Activated CD8-positive, alpha-beta memory T cell treated with anti-CD3 and anti-CD28 coated beads, Interleukin-2, amount 10 ng/mL, durations not matched to agents 7 days and 5 days (primary cell): ENCODE measurements at regions not wholly inside any gene's neighbourhood (a gene's known extent, or its start where the extent isn't known, plus 50 kb on each side); places are given as distances from the start of the nearest gene placed in this dataset.

Source experiments
- ATAC-seq: fragments of 150-1000 bp; cut with Tn5 transposase; one replicate; pipeline ENCODE4 v1.10.0; 2021; ENCODE audit warnings: moderate library complexity
- CTCF ChIA-PET: fragments of 350-600 bp; sonication (Branson Sonifier 250); formaldehyde crosslinking; loops from one replicate; lab custom pipeline; 2021; ENCODE audit warnings: antibody characterized with exemption; lab: Charles Lee
- DNase-seq: peaks from one replicate; pipeline ENCODE4 v3.0.0-alpha.2; 2020
- H3K27ac Mint-ChIP-seq: one replicate; pipeline ENCODE4 v1.8.0; 2021; ENCODE audit warnings: mild to moderate bottlenecking, mixed read lengths
- H3K27me3 Mint-ChIP-seq: one replicate; pipeline ENCODE4 v1.8.0; 2021; ENCODE audit warnings: mixed read lengths
- H3K36me3 Mint-ChIP-seq: one replicate; pipeline ENCODE4 v1.8.0; 2021; ENCODE audit warnings: mild to moderate bottlenecking, mixed read lengths
- H3K4me1 Mint-ChIP-seq: one replicate; pipeline ENCODE4 v1.8.0; 2021; ENCODE audit warnings: mixed read lengths
- H3K4me3 Mint-ChIP-seq: one replicate; pipeline ENCODE4 v1.8.0; 2021; ENCODE audit warnings: mild to moderate bottlenecking, moderate library complexity, mixed read lengths
- H3K9me3 Mint-ChIP-seq: one replicate; pipeline ENCODE4 v1.8.0; 2022; ENCODE audit warnings: low read depth, mixed read lengths

DNA sequence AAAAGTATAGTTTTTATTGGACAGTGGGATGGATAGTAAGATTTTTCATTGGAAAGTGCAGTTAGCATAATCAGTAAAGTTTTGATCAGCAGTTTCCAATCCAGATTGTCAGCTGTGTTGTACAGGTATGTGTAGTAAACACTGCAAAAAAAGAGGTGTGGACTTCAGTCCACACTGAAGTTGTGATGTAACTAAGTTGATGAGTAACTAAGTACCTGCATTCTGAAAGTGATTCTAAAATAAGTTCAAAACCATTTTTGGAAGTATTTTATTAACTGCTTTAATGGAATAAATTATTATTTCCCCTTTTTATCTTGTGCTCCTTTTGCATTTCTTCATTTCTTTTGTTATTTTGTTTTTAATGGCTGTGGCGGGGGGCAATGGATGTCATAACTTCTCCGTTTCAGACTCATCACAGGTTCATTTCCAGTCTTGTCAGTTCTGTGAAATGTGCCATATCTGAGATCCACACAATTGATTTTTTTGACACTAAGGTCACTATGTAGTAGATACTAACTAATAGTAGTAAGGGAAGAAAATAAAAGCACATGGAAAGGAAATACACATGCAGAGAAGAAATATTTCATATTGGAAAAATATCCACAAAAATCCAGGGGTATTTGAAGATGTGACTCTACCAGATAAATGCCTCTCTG lies 247.5 kb downstream of the GABRG1 start:
- Mint-ChIP-seq H3K27ac (no peak overlapping the region), H3K36me3 (no peaks in the 10 kb centered on the region), H3K9me3 (peaks cover 3% of the 10 kb centered on the region), H3K4me1 (no peaks in the 10 kb centered on the region), H3K27me3 (no peaks in the 10 kb centered on the region), H3K4me3 (no peak overlapping the region)
- no peak for DNase-seq
- no peak for ATAC-seq
- CTCF ChIA-PET = no interaction called here

DNA sequence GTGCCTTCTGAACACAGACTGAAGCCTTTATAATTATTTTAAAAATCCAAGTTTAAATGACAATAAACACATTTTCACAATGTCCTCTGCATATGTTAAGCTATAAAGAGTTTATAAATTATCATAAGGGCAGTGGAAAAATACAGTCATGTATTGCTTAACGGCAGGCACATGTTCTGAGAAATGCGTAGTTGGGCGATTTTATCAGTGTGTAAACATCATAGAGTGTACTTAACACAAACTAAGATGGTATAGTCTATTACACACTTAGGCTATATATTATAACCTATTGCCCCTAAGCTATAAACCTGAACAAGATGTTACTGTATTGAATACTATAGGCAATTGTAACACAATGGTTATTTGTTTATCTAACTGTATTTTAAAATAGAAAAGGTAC lies 254.7 kb downstream of the GABRG1 start:
- no peaks in the 10 kb centered on the region for H3K36me3 Mint-ChIP-seq
- CTCF ChIA-PET = no interaction called here

DNA sequence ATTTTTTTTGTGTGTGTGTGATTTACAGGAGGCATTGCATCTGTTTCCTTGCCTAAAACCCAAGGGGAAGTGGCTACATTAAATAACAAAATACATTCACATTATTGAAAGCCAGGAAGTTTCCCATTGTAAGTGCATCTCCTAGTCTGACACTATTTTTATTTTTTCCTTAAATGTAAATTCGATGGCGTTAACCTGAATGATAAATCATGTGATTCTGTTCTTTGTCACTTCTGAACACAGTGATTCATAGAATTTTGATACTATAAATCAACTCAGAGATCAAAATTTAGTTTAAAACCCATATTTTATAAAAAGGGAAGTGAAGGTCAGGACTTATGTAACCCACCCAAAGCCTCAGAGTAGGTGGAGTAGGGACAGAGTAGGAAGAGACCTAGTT lies 258.1 kb downstream of the GABRG1 start:
- CTCF ChIA-PET = no interaction called here
- Mint-ChIP-seq H3K36me3 (no peaks in the 10 kb centered on the region), H3K9me3 (peaks cover 3% of the 10 kb centered on the region), H3K4me1 (no peaks in the 10 kb centered on the region), H3K4me3 (no peak overlapping the region), H3K27me3 (no peaks in the 10 kb centered on the region), H3K27ac (no peak overlapping the region)
- no peak for DNase-seq
- no peak for ATAC-seq

More for the DNA sequence above, 254.7 kb downstream of the GABRG1 start:
- no peaks in the 10 kb centered on the region for H3K4me1 Mint-ChIP-seq
- H3K9me3 Mint-ChIP-seq = peaks cover 5% of the 10 kb centered on the region
- H3K27ac Mint-ChIP-seq = no peak overlapping the region
- no peak overlapping the region for H3K4me3 Mint-ChIP-seq
- DNase-seq = no peak
- H3K27me3 Mint-ChIP-seq = no peaks in the 10 kb centered on the region
- no peak for ATAC-seq

DNA sequence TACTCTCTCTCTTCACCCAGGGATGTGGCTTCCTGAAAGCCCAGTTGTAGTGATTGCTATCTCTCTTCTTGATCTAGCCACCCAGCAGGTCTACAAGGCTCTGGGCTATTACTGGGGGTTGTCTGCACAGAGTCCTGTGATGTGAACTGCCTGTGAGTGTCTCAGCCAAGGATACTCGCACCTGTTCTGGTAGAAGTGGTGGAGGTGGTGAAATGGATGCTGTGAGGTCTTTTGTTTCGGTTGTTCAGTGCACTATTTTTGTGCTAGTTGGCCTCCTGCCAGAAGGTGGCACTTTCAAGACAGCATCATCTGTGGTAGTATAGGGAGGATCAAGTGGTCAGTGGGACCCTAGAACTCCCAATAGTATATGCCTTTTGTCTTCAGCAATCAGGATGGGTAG lies 268.0 kb downstream of the GABRG1 start:
- CTCF ChIA-PET = no interaction called here
- Mint-ChIP-seq H3K27ac (no peak overlapping the region), H3K9me3 (no peaks in the 10 kb centered on the region), H3K4me1 (no peaks in the 10 kb centered on the region), H3K4me3 (no peak overlapping the region), H3K27me3 (no peaks in the 10 kb centered on the region), H3K36me3 (no peaks in the 10 kb centered on the region)
- no peak for ATAC-seq
- no peak for DNase-seq

DNA sequence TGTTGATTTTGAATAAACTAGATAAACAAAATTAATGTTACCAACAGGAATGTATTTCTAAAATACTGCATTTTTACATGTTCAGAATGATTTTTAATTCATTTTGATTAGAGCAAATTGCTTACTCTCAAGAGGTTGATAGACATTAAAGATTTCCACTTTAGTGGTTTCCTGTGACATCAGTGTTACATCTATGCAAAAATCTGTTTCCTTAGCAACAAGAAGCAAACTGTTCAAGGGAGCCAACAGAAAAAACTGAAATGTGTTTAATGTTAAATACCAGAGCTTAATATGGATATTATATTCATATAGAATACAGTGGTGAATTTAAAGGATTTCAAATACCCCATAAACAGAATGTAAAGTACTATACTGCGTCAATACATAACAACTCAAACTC lies 277.8 kb downstream of the GABRG1 start:
- CTCF ChIA-PET = no interaction called here
- DNase-seq (no peak), ATAC-seq (no peak)
- Mint-ChIP-seq H3K36me3 (no peaks in the 10 kb centered on the region), H3K27me3 (no peaks in the 10 kb centered on the region), H3K9me3 (peaks cover 8% of the 10 kb centered on the region), H3K4me1 (no peaks in the 10 kb centered on the region), H3K27ac (no peak overlapping the region), H3K4me3 (no peak overlapping the region)

DNA sequence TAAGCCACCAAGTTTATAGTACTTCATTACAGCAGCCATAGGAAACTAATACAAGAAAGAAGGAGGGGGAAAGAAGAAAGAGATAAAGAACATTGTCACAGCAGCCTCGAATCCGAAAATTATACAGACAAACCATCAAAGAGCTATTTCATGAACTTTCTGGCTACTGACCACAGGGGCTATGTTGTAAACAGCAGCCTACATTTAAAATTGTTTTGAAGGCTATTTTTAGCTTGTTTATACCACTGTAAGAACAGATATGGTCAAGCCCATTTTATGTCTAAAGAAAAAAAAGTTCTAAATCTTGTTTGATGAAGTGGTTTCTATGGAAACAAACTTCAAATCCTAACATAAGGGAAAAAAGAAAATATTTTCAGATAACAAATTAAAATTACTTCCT lies 282.1 kb downstream of the GABRG1 start:
- Mint-ChIP-seq H3K36me3 (no peaks in the 10 kb centered on the region), H3K4me3 (no peak overlapping the region), H3K27me3 (no peaks in the 10 kb centered on the region), H3K9me3 (peaks cover 5% of the 10 kb centered on the region), H3K27ac (no peak overlapping the region), H3K4me1 (no peaks in the 10 kb centered on the region)
- ATAC-seq (no peak), DNase-seq (no peak)
- CTCF ChIA-PET = no interaction called here

DNA sequence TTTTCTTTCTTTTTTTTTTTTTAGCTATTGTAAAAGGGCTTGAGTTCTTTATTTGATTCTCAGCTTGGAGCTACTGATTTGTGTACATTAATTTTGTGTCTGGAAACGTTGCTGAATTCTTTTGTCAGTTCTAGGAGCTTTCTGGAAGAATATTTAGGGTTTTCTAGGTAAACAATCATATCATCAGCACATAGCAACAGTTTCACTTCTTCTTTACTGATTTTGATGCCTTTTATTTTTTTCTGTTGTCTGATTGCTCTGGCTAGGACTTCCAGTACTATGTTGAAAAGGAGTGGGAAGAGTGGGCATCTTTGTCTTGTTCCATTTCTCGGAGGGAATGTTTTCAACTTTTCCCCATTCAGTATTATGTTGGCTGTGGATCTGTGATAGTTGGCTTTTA lies 292.2 kb downstream of the GABRG1 start:
- Mint-ChIP-seq H3K27ac (no peak overlapping the region), H3K36me3 (no peaks in the 10 kb centered on the region), H3K27me3 (no peaks in the 10 kb centered on the region), H3K4me3 (no peak overlapping the region), H3K4me1 (no peaks in the 10 kb centered on the region), H3K9me3 (peaks cover 10% of the 10 kb centered on the region)
- CTCF ChIA-PET = no interaction called here
- ATAC-seq (no peak), DNase-seq (no peak)

DNA sequence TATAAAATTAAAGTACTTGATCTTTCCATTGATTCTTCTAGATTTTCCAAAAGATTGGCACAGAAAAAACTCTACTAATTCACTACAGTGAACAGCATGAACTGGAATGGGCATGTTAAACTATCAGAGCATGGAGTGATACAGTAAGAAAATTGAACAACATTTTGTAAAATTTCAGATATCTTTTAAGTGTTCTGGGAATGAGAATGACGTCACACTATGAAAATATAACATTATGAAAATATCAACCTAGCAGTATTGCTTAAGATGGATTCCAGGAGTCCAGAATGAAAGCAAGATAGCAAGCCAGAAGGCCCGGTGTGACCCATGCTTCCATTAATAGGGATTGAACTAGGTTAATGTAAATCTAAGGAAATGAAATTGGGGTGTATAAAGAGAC lies 319.9 kb downstream of the GABRG1 start:
- Mint-ChIP-seq H3K4me3 (no peak overlapping the region), H3K4me1 (no peaks in the 10 kb centered on the region), H3K36me3 (no peaks in the 10 kb centered on the region), H3K27me3 (no peaks in the 10 kb centered on the region), H3K27ac (no peak overlapping the region), H3K9me3 (peaks cover 4% of the 10 kb centered on the region)
- ATAC-seq (no peak), DNase-seq (no peak)
- CTCF ChIA-PET = no interaction called here

DNA sequence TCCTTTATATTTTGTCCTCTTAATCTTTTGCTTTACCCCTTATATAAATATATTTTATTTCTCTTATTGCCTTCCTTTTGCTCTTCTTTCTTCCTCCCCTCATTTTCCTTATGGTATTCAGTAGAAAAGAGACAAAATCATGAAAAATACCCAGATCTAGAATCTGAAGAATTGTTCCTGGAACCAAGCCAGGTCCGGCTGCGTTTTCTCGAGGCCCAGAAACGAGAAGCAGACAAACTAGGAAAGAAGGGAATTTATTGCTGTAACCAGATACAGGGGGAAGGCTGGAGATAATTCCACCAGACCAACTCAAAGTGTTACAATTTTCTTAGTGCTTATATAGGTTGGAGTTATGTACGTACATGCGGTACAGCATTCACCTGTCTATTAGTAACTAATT lies 328.7 kb downstream of the GABRG1 start:
- H3K4me3 Mint-ChIP-seq = no peak overlapping the region
- DNase-seq = no peak
- no peaks in the 10 kb centered on the region for H3K36me3 Mint-ChIP-seq
- no peaks in the 10 kb centered on the region for H3K27me3 Mint-ChIP-seq
- H3K9me3 Mint-ChIP-seq = peaks cover 5% of the 10 kb centered on the region
- no peaks in the 10 kb centered on the region for H3K4me1 Mint-ChIP-seq
- CTCF ChIA-PET = no interaction called here
- no peak overlapping the region for H3K27ac Mint-ChIP-seq
- ATAC-seq = no peak

DNA sequence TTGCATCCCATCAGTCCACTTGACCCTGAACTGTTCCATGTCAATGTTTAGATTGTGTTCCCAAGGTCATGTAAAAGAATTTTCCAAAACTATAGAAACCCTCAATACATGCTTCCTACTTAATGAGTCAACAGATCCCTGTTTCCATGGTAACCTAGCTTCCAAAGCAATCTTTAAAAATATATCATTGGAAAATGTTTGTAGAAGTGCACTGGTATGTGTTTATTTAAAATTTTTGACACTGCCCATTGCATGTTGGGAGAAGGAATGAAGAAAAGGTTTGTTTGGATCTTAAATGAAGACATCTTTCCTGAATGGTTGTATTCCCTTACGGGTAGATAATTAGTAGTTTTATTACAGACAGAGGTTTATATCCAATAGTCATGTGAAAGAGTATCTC lies 345.3 kb downstream of the GABRG1 start:
- ATAC-seq (no peak), DNase-seq (no peak)
- H3K4me3 Mint-ChIP-seq = no peak overlapping the region
- H3K36me3 Mint-ChIP-seq = no peaks in the 10 kb centered on the region
- H3K27ac Mint-ChIP-seq = no peak overlapping the region
- peaks cover 8% of the 10 kb centered on the region for H3K9me3 Mint-ChIP-seq
- H3K4me1 Mint-ChIP-seq = no peaks in the 10 kb centered on the region
- no peaks in the 10 kb centered on the region for H3K27me3 Mint-ChIP-seq
- CTCF ChIA-PET = no interaction called here

DNA sequence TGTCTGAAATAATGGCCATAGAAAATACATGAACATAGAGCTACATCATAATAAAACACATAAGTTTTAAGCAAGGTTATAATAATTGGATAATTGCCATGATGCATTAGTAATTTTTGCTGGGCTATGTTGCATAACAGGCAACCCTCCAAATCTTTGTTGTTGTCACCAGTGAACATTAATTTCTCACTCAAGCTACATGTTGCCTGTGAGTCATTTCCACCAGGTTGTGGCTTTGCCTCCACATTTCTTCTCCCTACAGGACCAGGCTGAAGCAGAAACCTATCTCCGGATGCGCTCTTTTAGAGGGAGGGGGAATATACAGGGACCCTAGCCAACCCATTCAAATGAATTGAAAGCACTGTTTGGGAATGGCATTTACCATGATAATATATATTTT lies 347.7 kb downstream of the GABRG1 start:
- H3K4me3 Mint-ChIP-seq = no peak overlapping the region
- ATAC-seq (no peak), DNase-seq (no peak)
- no peaks in the 10 kb centered on the region for H3K4me1 Mint-ChIP-seq
- CTCF ChIA-PET = no interaction called here
- no peaks in the 10 kb centered on the region for H3K27me3 Mint-ChIP-seq
- peaks cover 8% of the 10 kb centered on the region for H3K9me3 Mint-ChIP-seq
- no peak overlapping the region for H3K27ac Mint-ChIP-seq
- H3K36me3 Mint-ChIP-seq = no peaks in the 10 kb centered on the region

DNA sequence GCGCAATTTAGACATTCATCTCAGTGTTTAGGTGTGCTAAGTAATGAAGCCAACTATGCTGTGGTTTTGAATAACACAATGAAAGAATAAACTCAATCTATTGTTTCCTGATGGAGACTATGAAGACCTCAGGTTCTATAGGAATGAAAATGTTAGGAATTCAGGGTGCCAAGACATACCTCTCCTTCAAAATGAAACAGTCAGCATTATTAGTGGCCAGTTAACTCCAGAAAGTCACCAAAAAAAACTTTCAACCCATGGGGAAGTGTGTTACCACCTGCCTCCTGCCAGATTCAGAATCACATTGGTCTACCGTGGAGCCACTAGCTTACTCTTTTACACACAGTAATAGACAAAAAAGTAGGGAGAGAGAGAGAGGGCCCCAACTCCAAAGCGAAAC lies 352.9 kb downstream of the GABRG1 start:
- Mint-ChIP-seq H3K27ac (no peak overlapping the region), H3K27me3 (no peaks in the 10 kb centered on the region), H3K36me3 (no peaks in the 10 kb centered on the region), H3K4me1 (no peaks in the 10 kb centered on the region), H3K9me3 (peaks cover 5% of the 10 kb centered on the region), H3K4me3 (no peak overlapping the region)
- DNase-seq (no peak), ATAC-seq (no peak)
- CTCF ChIA-PET = no interaction called here

DNA sequence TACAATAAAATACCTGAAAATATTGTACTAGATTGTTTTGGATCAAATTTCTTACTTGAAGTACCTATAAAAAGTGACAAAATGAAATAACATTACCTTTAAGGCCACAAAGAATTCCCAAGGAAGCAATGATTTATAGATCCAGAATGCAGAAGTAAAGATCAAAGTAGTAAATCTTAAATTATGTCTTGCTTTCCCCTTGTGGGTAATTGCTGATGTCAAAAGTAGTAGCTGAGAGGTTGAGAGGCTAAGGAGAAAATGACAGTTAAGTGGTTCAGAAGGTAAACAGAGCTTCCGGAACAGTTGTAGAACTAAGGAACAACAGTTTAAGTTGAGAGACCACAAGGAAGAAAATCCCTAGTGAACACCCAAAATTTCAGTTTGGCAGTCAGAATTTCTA lies 358.3 kb downstream of the GABRG1 start:
- Mint-ChIP-seq H3K27me3 (no peaks in the 10 kb centered on the region), H3K4me3 (no peak overlapping the region), H3K4me1 (no peaks in the 10 kb centered on the region), H3K36me3 (no peaks in the 10 kb centered on the region), H3K27ac (no peak overlapping the region), H3K9me3 (peaks cover 6% of the 10 kb centered on the region)
- CTCF ChIA-PET = no interaction called here
- no peak for ATAC-seq
- no peak for DNase-seq

DNA sequence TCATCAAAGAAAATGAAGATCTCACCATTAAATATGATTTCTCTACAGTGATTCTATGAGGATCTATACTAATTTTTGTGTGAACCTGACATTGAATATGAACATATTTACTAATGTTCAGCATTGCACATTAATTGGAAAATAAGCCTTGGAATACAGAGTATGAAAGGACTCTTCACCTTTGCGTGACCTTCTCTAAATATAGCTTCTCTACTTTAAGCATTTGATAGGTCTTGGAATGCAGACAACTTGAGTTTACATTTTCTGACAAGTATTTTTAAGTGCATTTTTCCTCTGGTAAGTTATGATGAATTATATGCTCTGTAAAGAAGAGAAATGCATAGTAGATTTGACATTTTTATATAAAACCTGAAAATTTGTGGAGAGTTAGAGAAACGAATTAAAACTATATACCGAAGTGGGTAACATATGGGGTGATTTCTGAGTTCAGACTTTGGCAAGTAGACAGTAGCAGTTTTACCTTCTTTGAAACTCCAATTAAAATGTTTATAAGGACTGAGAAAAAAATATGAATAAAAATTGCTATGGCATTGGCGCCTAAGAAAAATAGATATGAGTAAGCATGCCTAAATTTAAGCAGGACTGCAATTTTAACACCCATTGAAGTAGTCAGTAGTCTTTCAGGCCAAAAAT lies 371.9 kb downstream of the GABRG1 start:
- Mint-ChIP-seq H3K27ac (no peak overlapping the region), H3K36me3 (no peaks in the 10 kb centered on the region), H3K9me3 (no peaks in the 10 kb centered on the region), H3K4me1 (no peaks in the 10 kb centered on the region), H3K27me3 (no peaks in the 10 kb centered on the region), H3K4me3 (no peak overlapping the region)
- CTCF ChIA-PET = no interaction called here
- ATAC-seq (no peak), DNase-seq (no peak)
